Coronary artery (tissue), 2 donors: ENCODE measurements at regions not wholly inside any gene's neighbourhood (a gene's known extent, or its start where the extent isn't known, plus 50 kb on each side); places are given as distances from the start of the nearest gene placed in this dataset.

Source experiments
- DNase-seq: peaks from one replicate; pipeline ENCODE4 v3.0.0-alpha.2; 2017; ENCODE audit warnings: low spot score
- H3K27ac ChIP-seq, 2 donors: fragments of 200-600 bp; sonication (generic); one replicate each; pipeline ENCODE4 v1.5.1; 2016 to 2019
- H3K4me3 ChIP-seq: fragments of 200-600 bp; sonication (generic); 2 replicates; pipeline ENCODE4 v1.5.1; 2016; ENCODE audit warnings: mild to moderate bottlenecking, moderate library complexity
- CTCF ChIP-seq: fragments of 200-600 bp; sonication (generic); IDR thresholded peaks from one replicate; pipeline ENCODE4 v1.5.1; 2019; ENCODE audit warnings: antibody characterized with exemption

- DNase-seq = no peak
- H3K4me3 ChIP-seq = no peak overlapping the region
- H3K27ac ChIP-seq = no peak overlapping the region
- TF ChIP-seq CTCF = no peak
Measured at GRCh38 chr2:236512267-236512666, 57.4 kb upstream of the ACKR3 start.

GRCh38 chr2:236512902-236513435 lies 56.7 kb upstream of the ACKR3 start:
- Histone ChIP-seq H3K27ac (no peak overlapping the region), H3K4me3 (no peak overlapping the region)
- DNase-seq = no peak
- peak; percentile 83 for TF ChIP-seq CTCF

- Histone ChIP-seq H3K27ac (no peak overlapping the region), H3K4me3 (no peak overlapping the region)
- DNase-seq = no peak
- no peak for TF ChIP-seq CTCF
Measured at GRCh38 chr2:236513956-236514355, 55.7 kb upstream of the ACKR3 start.

- H3K27ac ChIP-seq = no peak overlapping the region
- no peak for TF ChIP-seq CTCF
Measured at GRCh38 chr2:236516708-236517107, 52.9 kb upstream of the ACKR3 start.

GRCh38 chr2:236517251-236518031 lies 52.2 kb upstream of the ACKR3 start:
- Histone ChIP-seq H3K27ac (no peak overlapping the region), H3K4me3 (no peak overlapping the region)
- no peak for TF ChIP-seq CTCF
- no peak for DNase-seq

More at GRCh38 chr2:236516708-236517107, 52.9 kb upstream of the ACKR3 start:
- DNase-seq = no peak
- H3K4me3 ChIP-seq = no peak overlapping the region
